ENCODE measurements at regions not wholly inside any gene's neighbourhood (a gene's known extent, or its start where the extent isn't known, plus 50 kb on each side); places are given as distances from the start of the nearest gene placed in this dataset.

DNA sequence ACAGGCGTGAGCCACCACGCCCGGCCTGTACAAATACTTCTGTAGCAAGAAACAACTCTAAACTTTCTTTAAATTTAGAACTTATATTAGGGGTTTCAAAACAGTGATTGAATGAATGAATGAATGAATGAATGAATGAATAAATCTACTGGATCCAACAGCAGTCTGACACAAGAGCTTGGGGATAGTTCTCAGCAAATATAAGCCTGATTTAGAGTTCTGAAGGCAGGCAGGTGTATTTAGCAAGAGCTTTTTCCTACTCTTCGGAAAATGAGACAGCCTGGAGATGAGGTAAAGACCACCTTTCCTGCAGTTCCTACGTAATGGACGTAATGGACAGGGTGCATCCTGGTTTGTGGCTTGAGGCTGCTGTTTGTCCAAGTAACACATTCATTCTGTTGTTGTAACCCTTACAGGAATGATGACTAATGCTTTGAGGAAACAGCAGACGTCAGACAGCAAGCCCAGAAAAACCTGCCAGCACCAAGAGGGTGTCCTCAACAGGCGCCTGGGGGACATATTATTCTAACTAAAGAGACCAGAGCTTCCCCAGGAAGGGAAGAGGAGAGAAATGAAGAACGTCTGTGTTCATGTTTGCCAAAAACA lies 277.4 kb upstream of the SOX5 start:
- Histone ChIP-seq H3K9me3 (ENCODE audit: low read length) (no peaks in the 10 kb centered on the region), H4K20me1 (ENCODE audit: insufficient read depth) (no peaks in the 10 kb centered on the region), H3K4me3 (ENCODE audit: low read length) (no peak overlapping the region), H2AFZ (ENCODE audit: low read depth, low read length) (no peak overlapping the region), H3K27me3 (ENCODE audit: insufficient read depth, low read depth, low read length) (no peaks in the 10 kb centered on the region), H3K36me3 (ENCODE audit: insufficient read depth, low read length) (no peaks in the 10 kb centered on the region), H3K27ac (ENCODE audit: low read length) (no peak overlapping the region), H3K4me2 (ENCODE audit: low read length) (no peak overlapping the region), H3K9me2 (ENCODE audit: insufficient read depth, low read length) (no peaks in the 10 kb centered on the region), H3K9ac (ENCODE audit: low read length) (no peak overlapping the region), H3F3A (ENCODE audit: insufficient read depth, low read length, poor library complexity, severe bottlenecking) (no peaks in the 10 kb centered on the region), H3K79me2 (replicated peaks; ENCODE audit: insufficient read depth, low read length) (no peaks in the 10 kb centered on the region)
- TF ChIP-seq, protein P1, sequence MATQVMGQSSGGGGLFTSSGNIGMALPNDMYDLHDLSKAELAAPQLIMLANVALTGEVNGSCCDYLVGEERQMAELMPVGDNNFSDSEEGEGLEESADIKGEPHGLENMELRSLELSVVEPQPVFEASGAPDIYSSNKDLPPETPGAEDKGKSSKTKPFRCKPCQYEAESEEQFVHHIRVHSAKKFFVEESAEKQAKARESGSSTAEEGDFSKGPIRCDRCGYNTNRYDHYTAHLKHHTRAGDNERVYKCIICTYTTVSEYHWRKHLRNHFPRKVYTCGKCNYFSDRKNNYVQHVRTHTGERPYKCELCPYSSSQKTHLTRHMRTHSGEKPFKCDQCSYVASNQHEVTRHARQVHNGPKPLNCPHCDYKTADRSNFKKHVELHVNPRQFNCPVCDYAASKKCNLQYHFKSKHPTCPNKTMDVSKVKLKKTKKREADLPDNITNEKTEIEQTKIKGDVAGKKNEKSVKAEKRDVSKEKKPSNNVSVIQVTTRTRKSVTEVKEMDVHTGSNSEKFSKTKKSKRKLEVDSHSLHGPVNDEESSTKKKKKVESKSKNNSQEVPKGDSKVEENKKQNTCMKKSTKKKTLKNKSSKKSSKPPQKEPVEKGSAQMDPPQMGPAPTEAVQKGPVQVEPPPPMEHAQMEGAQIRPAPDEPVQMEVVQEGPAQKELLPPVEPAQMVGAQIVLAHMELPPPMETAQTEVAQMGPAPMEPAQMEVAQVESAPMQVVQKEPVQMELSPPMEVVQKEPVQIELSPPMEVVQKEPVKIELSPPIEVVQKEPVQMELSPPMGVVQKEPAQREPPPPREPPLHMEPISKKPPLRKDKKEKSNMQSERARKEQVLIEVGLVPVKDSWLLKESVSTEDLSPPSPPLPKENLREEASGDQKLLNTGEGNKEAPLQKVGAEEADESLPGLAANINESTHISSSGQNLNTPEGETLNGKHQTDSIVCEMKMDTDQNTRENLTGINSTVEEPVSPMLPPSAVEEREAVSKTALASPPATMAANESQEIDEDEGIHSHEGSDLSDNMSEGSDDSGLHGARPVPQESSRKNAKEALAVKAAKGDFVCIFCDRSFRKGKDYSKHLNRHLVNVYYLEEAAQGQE (IDR thresholded peaks at IDR 0.05; ENCODE audit: borderline replicate concordance) = no peak

DNA sequence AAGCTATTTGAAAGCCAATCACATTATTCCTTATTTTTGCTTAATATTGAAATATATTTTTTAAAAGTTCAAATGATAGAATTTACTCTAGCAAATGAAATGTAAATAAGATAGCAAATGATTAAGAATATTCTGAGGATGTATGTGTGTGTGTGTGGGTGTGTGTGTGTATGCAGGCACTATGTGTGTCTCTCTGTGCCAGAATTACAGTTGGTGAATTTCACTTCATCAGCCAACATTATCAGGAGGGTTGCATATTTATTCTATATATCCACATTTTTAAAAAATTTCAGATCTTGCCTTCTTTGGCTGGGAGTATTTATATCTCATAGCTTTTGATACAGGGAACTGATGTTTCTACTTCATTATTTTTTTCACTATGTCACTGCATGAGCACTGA lies 274.9 kb upstream of the SOX5 start:
- Histone ChIP-seq H4K20me1 (ENCODE audit: insufficient read depth) (no peaks in the 10 kb centered on the region), H3K79me2 (replicated peaks; ENCODE audit: insufficient read depth, low read length) (no peaks in the 10 kb centered on the region), H3F3A (ENCODE audit: insufficient read depth, low read length, poor library complexity, severe bottlenecking) (no peaks in the 10 kb centered on the region), H3K4me3 (ENCODE audit: low read length) (no peak overlapping the region), H2AFZ (ENCODE audit: low read depth, low read length) (no peak overlapping the region), H3K9me2 (ENCODE audit: insufficient read depth, low read length) (no peaks in the 10 kb centered on the region), H3K9me3 (ENCODE audit: low read length) (no peaks in the 10 kb centered on the region), H3K36me3 (ENCODE audit: insufficient read depth, low read length) (no peaks in the 10 kb centered on the region), H3K27ac (ENCODE audit: low read length) (no peak overlapping the region), H3K9ac (ENCODE audit: low read length) (no peak overlapping the region), H3K4me2 (ENCODE audit: low read length) (no peak overlapping the region), H3K27me3 (ENCODE audit: insufficient read depth, low read depth, low read length) (no peaks in the 10 kb centered on the region)
- no peak for TF ChIP-seq TAF1 (IDR thresholded peaks at IDR 0.05; ENCODE audit: low read depth)
- TF ChIP-seq, protein P1 (IDR thresholded peaks at IDR 0.05; ENCODE audit: borderline replicate concordance) = no peak

DNA sequence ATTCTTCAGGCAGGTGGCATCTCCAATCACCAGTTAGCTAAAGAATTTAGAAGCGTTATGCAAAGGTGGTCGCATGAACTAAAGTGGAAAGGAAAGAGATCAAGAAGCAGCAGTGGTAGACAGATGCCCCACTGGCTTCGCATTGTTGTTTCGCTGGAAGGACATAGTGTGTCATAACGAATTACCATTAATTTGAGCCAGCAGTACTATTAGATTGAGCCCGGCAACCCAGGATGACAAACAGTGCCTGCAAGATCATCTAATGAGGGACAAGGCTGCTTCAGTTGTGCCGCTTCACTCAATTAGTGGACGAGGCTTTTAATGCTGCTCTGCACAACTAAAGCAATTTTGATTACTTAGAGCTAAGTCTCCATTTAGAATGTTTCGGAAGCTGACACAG lies 274.5 kb upstream of the SOX5 start:
- Histone ChIP-seq H3K9me3 (ENCODE audit: low read length) (no peaks in the 10 kb centered on the region), H4K20me1 (ENCODE audit: insufficient read depth) (no peaks in the 10 kb centered on the region), H3K27me3 (ENCODE audit: insufficient read depth, low read depth, low read length) (no peaks in the 10 kb centered on the region), H3K9ac (ENCODE audit: low read length) (no peak overlapping the region), H3K27ac (ENCODE audit: low read length) (no peak overlapping the region), H3K4me2 (ENCODE audit: low read length) (no peak overlapping the region), H2AFZ (ENCODE audit: low read depth, low read length) (no peak overlapping the region), H3K79me2 (replicated peaks; ENCODE audit: insufficient read depth, low read length) (no peaks in the 10 kb centered on the region), H3K4me3 (ENCODE audit: low read length) (no peak overlapping the region), H3K9me2 (ENCODE audit: insufficient read depth, low read length) (no peaks in the 10 kb centered on the region), H3K36me3 (ENCODE audit: insufficient read depth, low read length) (no peaks in the 10 kb centered on the region), H3F3A (ENCODE audit: insufficient read depth, low read length, poor library complexity, severe bottlenecking) (no peaks in the 10 kb centered on the region)
- TF ChIP-seq RAD21 (conservative IDR thresholded peaks at IDR 0.05) (no peak), SMC3 (conservative IDR thresholded peaks at IDR 0.05; ENCODE audit: poor library complexity) (no peak), CTCF (IDR thresholded peaks at IDR 0.05; ENCODE audit: poor library complexity, severe bottlenecking) (no peak), TAF1 (IDR thresholded peaks at IDR 0.05; ENCODE audit: low read depth) (no peak), EZH2 (IDR thresholded peaks at IDR 0.05; ENCODE audit: borderline replicate concordance, insufficient read depth, low read length, poor library complexity, severe bottlenecking) (no peak), EP300 (conservative IDR thresholded peaks at IDR 0.05; ENCODE audit: poor library complexity, severe bottlenecking) (no peak), MXI1 (conservative IDR thresholded peaks at IDR 0.05; ENCODE audit: poor library complexity, severe bottlenecking) (no peak), POLR2AphosphoS5 (IDR thresholded peaks at IDR 0.05) (no peak)
- TF ChIP-seq, protein P1 (IDR thresholded peaks at IDR 0.05; ENCODE audit: borderline replicate concordance) = no peak
